Germinal center (tissue), 1 donor: ENCODE measurements at regions not wholly inside any gene's neighbourhood (a gene's known extent, or its start where the extent isn't known, plus 50 kb on each side); places are given as distances from the start of the nearest gene placed in this dataset.

ENCODE experiments used
- DNase-seq: peaks from one replicate; pipeline ENCODE4 v3.0.0; 2012; ENCODE audit warnings: mixed read lengths, low spot score

DNA sequence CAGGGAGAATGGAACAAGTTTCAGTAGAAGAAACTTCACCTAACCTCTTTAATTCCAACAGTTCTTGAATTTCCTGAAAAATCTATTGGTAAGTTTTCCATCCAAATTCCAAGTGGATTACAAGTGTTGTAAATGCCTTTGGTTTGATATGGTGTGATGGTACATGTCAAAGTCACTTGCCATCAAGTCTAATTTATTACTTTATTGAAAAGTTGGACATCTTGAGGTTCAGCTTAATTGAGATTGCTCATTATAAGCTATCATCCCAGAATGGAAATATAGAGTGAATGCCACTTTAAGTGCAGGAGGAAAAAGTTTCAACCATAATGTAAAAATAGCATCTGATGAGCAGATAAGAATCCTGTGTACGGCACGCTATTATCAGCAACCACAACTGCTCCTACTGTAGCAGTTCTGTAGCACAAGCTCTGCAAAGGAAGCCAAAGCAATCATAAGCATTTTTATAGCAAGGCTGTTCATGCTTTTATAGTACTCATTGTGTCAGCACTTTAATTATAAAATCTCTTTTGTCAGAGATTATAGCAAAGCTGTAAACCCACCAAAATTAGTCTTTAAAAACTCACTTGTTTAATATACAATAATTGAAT, 991.8 kb upstream of the PHF14 start:
- no peak for DNase-seq

- no peak for DNase-seq
These were observed 990.6 kb upstream of the PHF14 start for GRCh38 chr7:9983048-9983447.

DNA sequence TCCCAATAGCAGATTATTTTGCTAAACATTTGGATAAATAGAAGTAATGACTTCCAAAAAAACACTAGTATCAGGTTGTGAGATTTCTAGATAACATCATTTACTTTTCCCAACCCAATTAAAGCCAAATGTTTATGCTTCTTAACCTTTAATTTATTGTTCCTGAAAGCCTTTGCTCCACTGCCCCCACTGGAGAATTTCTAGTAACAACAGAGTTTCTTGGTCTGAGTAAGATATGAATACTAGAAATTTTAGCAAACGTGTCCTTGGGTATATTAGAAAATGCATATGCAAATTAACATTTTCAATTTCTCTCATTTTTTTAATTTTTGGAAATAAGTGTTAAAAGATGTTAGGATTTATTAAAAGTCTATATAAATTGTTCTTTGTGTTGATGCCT, 958.0 kb upstream of the PHF14 start:
- DNase-seq = no peak

DNA sequence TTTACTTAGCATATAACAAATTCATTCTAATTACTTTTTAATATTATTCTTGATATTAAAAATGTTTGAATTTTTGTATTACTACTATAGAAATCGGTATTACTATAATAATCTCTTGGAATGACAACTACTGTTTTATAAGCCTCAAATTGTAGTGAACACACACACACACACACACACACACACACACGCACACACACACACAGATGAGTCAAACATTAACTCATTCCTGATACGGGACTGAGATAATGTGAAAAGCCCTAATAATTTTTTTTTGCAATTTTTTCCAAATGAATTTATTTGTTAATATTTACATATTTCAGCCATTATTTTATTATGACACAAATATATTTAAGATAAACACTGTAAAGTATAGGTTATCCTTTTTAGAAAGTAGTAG, 951.2 kb upstream of the PHF14 start:
- DNase-seq = no peak

GRCh38 chr7:10022957-10023356, 950.7 kb upstream of the PHF14 start:
- no peak for DNase-seq

GRCh38 chr7:10034843-10035556, 938.7 kb upstream of the PHF14 start:
- no peak for DNase-seq

DNA sequence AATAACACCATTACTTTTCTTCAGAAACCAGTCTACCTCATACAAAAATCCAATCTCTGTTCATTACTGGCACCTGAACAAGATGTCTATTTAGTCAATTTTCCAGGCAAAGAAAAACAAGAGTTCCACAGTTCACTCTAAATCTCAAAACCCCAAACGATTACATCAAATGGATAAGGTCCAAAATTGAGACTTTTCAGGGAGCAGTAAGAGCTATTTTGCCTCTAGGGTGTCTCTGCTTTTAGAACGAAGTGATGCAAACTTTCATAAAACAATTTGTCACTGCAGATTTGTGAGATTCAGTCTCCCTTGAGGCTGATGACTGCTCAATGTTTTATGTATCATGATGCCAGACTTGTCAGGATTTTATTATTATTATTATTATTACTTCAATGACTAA, 937.0 kb upstream of the PHF14 start:
- DNase-seq = no peak

- DNase-seq = no peak
These were observed 935.3 kb upstream of the PHF14 start for GRCh38 chr7:10038351-10038750.

- DNase-seq = no peak
These were observed 933.0 kb upstream of the PHF14 start for GRCh38 chr7:10040674-10041073.

GRCh38 chr7:10070899-10071298, 902.8 kb upstream of the PHF14 start:
- no peak for DNase-seq

GRCh38 chr7:10075866-10076265, 897.8 kb upstream of the PHF14 start:
- no peak for DNase-seq

DNA sequence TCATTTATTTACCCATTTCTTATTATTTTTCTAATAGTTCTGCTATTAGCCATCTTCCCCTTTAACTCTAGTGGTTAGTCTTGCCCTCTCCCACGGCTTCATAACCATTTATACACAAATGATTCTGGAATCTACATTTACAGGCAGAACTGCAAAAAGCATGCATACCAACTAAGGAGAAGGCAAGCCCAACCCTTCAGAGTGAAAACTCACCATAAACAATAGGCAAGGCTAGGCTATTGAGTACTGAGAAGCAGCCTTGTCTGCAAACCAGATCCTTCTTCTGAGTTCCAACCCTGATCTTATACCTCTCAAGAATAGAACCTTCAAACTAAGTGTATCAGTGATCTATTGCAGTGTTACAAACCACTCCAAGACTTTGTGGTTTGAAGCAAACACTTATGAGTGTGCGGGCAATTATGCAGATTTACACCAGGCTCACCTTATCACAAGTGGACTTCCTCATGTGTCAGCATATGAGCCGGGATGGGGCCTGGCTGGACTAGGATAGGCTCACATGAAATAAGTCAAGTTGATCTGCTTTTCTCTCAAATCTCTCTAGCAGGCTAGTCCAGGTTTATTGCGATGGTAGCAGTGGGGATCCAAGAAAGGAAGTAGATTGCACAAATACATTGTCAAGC, 896.9 kb upstream of the PHF14 start:
- no peak for DNase-seq

- no peak for DNase-seq
These were observed 894.1 kb upstream of the PHF14 start for GRCh38 chr7:10079572-10079971.

DNA sequence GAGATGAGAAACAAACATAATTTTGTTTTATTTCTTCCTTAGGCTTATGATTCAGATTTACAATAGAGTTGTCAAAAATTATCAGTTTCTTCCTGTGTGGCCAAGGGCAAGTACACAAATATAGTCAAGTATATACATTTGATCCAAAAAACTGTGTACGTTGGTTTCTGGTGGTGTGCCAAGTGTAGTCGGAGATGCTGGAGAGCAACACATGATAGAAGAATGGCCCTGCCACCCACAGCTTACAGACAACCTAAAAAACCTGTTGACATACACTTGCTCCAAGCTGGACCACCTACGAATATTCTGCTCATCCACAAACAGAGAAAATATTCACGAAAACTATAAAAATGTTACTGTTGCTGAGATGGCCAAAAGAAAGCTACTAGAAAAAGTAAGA, 890.8 kb upstream of the PHF14 start:
- DNase-seq = no peak

GRCh38 chr7:10083766-10084165, 889.9 kb upstream of the PHF14 start:
- no peak for DNase-seq

GRCh38 chr7:10085231-10085630, 888.4 kb upstream of the PHF14 start:
- DNase-seq = no peak

DNA sequence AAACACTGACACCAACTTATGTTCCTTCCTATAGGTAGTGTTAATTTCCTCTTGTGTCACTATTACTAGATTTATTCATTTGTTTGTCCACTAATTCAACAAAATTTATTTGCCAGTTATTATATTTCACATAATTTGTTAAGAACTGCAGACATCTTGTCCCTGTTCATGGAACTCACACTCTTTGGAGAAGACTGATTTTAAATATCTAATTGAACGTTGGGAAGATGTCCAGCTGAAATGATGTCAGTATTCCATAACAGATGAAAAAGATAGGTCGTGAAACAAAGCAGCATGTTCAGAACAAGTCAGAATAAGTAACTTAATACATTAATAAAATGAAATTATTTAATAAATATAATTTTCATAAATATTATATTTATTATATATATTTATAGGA, 873.1 kb upstream of the PHF14 start:
- DNase-seq = no peak

DNA sequence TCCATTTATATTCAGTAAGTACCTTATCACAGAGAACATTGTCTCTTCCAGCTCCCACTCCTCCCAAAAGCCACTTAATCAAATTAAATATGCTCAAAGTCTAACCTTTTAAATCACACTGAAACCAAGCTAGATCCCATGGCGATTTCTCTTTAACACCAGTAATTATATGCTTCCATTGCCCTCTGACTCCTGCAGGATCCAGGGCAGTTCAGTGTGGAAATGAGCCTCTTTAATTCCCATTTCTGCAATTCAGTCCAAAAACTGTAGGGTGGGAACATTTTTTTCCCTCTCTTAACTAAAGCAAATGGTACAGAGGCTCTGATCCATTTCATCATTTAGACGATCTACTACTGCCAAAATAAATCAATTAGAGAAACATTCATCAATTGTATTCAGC, 872.3 kb upstream of the PHF14 start:
- no peak for DNase-seq

DNA sequence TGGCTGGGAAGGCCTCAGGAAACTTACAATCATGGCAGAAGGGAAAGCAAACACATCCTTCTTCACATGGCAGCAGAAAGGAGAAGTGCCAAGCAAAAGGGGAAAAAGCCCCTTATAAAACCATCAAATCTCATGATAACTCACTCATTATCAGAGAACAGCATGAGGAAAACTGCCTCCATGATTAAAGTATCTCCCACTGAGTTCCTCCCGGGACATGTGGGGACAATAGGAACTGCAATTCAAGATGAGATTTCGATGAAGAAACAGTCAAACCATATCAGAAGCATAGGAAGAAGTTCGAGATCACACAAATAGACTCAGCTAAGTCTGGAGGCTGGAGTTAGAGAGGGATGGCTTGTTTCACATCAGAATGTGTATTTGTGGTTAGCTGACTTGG, 869.4 kb upstream of the PHF14 start:
- DNase-seq = no peak

GRCh38 chr7:10106609-10107008, 867.1 kb upstream of the PHF14 start:
- no peak for DNase-seq

- no peak for DNase-seq
These were observed 857.2 kb upstream of the PHF14 start for GRCh38 chr7:10116511-10116910.

DNA sequence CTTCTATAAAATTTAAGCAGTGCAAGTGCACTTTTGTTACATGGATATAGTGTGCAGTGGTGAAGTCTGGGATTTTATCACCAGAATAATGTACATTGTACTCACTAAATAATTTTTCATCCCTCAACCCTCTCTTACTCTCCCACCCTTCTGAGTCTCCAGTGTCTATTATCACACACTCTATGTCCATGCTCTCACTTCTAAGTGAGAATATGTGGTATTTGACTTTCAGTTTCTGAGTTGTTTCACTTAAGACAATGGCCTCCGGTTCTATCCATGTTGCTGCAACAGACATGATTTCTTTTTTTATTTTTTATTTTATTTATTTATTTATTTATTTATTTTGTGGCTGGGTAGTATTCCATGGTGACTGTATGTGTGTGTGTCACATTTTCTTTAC, 855.9 kb upstream of the PHF14 start:
- no peak for DNase-seq

DNA sequence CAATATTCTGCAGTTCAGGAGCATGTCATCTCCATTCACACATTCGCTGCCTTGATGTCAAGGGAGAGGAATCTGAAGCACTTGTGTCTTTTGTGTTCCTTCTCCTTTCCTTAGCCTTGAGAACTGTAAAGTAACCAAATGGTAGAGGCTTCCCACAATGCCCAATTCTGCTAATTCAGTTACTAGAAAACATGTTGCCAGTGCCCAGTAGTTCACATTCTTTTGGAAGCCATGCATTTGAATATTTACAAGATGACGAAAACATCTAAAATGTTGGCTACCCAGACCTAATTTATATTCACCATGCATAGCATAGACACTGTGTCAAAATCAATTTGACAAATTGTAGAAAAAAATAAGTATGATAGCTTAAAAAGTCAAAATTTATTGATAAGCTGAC, 852.7 kb upstream of the PHF14 start:
- no peak for DNase-seq

DNA sequence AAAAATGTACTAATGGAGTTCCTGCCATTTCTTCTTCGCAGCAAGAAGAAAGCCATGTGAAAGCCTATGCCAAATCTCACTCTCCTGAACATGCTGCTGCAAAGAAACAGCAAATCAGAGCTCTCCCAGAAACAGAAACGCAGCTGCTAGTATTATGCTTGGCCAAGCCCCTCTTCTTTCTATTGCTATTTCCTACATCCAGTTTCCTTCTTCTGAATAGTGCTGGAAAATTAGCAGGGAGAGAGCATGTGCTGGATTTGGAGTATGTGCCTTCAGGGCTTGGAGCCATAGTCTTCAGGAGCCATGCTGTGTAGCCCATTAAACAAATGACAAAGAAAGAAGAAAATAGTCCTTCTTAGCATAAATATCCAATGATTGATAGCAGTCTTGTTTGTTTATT, 852.0 kb upstream of the PHF14 start:
- no peak for DNase-seq
